ENCODE measurements at regions not wholly inside any gene's neighbourhood (a gene's known extent, or its start where the extent isn't known, plus 50 kb on each side); places are given as distances from the start of the nearest gene placed in this dataset.

GRCh38 chrX:11053351-11053750, 57.8 kb upstream of the HCCS start:
- TF ChIP-seq CTCF (IDR thresholded peaks at IDR 0.05), result no peak
- TF ChIP-seq POLR2A (IDR thresholded peaks at IDR 0.05), result no peak
